Right lobe of liver (tissue), 4 donors: ENCODE measurements at regions not wholly inside any gene's neighbourhood (a gene's known extent, or its start where the extent isn't known, plus 50 kb on each side); places are given as distances from the start of the nearest gene placed in this dataset.

Source experiments
- CTCF ChIP-seq, 4 donors: fragments of 200-600 bp in 3 of 4; fragments of 450-650 bp in 1 of 4; IDR thresholded peaks; one replicate each; pipeline versions ENCODE4 v1.5.1 to v1.8.0; 2016 to 2022; ENCODE audit warnings: antibody characterized with exemption in 4 of 4, mild to moderate bottlenecking in 2 of 4
- POLR2A ChIP-seq: fragments of 450-650 bp; IDR thresholded peaks from one replicate; pipeline ENCODE4 v1.6.1; 2017; ENCODE audit warnings: antibody characterized with exemption, mild to moderate bottlenecking
- donor health status: DM: no; HTN: no; CAD: no.
- donor health status: DM: no; HTN: no; CAD: no.
- donor health status: DM: no; HTN: yes; CAD: no.

- no peak for TF ChIP-seq CTCF (IDR thresholded peaks at IDR 0.05)
- no peak for TF ChIP-seq POLR2A
These were observed 589.9 kb upstream of the SLC35B3 start for GRCh38 chr6:9025228-9025627.
